ENCODE measurements at regions not wholly inside any gene's neighbourhood (a gene's known extent, or its start where the extent isn't known, plus 50 kb on each side); places are given as distances from the start of the nearest gene placed in this dataset.

- no peaks in the 10 kb centered on the region for H3K4me1 ChIP-seq
- H3K9me3 ChIP-seq: peaks cover 0 to 13% (median 8%) of the 10 kb centered on the region in 3 donors
- TF ChIP-seq, protein P1, sequence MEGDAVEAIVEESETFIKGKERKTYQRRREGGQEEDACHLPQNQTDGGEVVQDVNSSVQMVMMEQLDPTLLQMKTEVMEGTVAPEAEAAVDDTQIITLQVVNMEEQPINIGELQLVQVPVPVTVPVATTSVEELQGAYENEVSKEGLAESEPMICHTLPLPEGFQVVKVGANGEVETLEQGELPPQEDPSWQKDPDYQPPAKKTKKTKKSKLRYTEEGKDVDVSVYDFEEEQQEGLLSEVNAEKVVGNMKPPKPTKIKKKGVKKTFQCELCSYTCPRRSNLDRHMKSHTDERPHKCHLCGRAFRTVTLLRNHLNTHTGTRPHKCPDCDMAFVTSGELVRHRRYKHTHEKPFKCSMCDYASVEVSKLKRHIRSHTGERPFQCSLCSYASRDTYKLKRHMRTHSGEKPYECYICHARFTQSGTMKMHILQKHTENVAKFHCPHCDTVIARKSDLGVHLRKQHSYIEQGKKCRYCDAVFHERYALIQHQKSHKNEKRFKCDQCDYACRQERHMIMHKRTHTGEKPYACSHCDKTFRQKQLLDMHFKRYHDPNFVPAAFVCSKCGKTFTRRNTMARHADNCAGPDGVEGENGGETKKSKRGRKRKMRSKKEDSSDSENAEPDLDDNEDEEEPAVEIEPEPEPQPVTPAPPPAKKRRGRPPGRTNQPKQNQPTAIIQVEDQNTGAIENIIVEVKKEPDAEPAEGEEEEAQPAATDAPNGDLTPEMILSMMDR (IDR thresholded peaks at IDR 0.05): no peak
- TF ChIP-seq POLR2A (IDR thresholded peaks at IDR 0.05): no peak
- intact Hi-C loops (cut with DNase I): no loop called here
- WGBS, 2 donors: 91 to 100% methylated on average over 1 of the region's 1 CpG
- no peak overlapping the region for H3K4me3 ChIP-seq
- H3K27me3 ChIP-seq: no peaks in the 10 kb centered on the region
- DNase-seq: no peak
- no peaks in the 10 kb centered on the region for H3K36me3 ChIP-seq
- H3K27ac ChIP-seq: no peak overlapping the region
Observed at GRCh38 chr10:8602821-8603220, 548.3 kb downstream of the GATA3 start.

DNA sequence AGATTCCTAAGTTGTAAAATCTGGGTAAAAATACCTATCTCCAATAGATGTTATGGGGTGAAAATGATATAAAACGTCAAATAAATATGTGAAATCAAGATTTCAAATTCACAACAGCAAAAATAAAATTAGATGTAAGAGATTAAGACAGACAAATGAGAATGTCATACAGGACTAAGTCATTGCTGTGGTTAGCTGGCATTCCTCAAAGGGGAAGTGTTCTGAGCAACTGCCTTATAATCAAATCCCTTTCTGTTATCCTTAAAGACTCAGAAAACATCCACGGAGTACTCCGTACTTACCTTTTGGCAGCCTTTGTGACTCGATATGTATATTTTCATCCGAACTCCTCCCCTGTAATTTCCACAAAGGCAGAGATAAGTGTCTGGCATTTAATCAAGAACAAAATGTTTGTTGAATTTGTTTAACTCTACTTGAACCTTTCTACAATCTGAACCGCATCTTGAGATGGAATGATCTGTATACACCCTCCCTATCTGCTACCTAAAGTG, 559.6 kb downstream of the GATA3 start:
- intact Hi-C loops (cut with DNase I): no loop called here
- 51 to 78% methylated on average over 6 of the region's 6 CpGs for WGBS, 2 donors
- no peak overlapping the region for H3K27ac ChIP-seq
- TF ChIP-seq POLR2A (IDR thresholded peaks at IDR 0.05): no peak
- TF ChIP-seq, protein P1 (IDR thresholded peaks at IDR 0.05): no peak
- H3K27me3 ChIP-seq: no peaks in the 10 kb centered on the region
- no peaks in the 10 kb centered on the region for H3K9me3 ChIP-seq
- no peaks in the 10 kb centered on the region for H3K36me3 ChIP-seq
- H3K4me1 ChIP-seq: peaks cover 0 to 19% (median 0%) of the 10 kb centered on the region in 3 donors
- no peak overlapping the region for H3K4me3 ChIP-seq
- no peak for DNase-seq

- no peaks in the 10 kb centered on the region for H3K27me3 ChIP-seq
- H3K4me3 ChIP-seq: no peak overlapping the region
- no peak overlapping the region for H3K27ac ChIP-seq
- H3K36me3 ChIP-seq: no peaks in the 10 kb centered on the region
- H3K9me3 ChIP-seq: no peaks in the 10 kb centered on the region
- DNase-seq: no peak
- intact Hi-C loops (cut with DNase I): no loop called here
- no peak for TF ChIP-seq POLR2A (IDR thresholded peaks at IDR 0.05)
- TF ChIP-seq, protein P1 (IDR thresholded peaks at IDR 0.05): no peak
- 89% methylated on average over 4 of the region's 4 CpGs for WGBS, 2 donors
- H3K4me1 ChIP-seq: peaks cover 0 to 19% (median 0%) of the 10 kb centered on the region in 3 donors
Observed at GRCh38 chr10:8615118-8615517, 560.6 kb downstream of the GATA3 start.

- Histone ChIP-seq H3K27ac (no peak overlapping the region), H3K36me3 (no peaks in the 10 kb centered on the region), H3K4me1 (peaks cover 0 to 19% (median 0%) of the 10 kb centered on the region in 3 donors), H3K9me3 (no peaks in the 10 kb centered on the region), H3K27me3 (no peaks in the 10 kb centered on the region), H3K4me3 (no peak overlapping the region)
- WGBS, 2 donors: 7 to 16% methylated on average over 6 of the region's 6 CpGs
- DNase-seq: no peak
- no peak for TF ChIP-seq POLR2A (IDR thresholded peaks at IDR 0.05)
- TF ChIP-seq, protein P1 (IDR thresholded peaks at IDR 0.05): no peak
- intact Hi-C loops (cut with DNase I): no loop called here
Observed at GRCh38 chr10:8616166-8616565, 561.7 kb downstream of the GATA3 start.

DNA sequence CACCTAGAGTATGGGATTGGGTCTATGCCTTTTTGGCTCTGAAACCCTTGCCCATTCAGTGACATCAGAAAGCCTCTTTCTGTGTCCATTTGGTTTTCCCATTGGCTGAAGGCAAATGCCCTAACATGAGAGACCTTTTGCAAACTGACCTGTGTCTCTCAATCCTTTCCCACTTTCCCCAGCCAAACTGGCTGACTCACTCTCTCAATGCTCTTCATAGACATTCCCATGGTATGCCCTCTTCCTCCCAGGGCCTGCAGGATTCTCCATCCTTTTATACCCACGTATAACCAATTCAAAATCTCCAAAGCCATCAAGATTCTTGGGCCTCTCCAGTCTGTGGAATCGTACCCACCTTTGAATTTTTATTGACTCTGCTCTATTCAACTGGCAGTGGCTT, 563.3 kb downstream of the GATA3 start:
- intact Hi-C loops (cut with DNase I): no loop called here
- DNase-seq: no peak
- TF ChIP-seq, protein P1 (IDR thresholded peaks at IDR 0.05): no peak
- no peak for TF ChIP-seq POLR2A (IDR thresholded peaks at IDR 0.05)
- Histone ChIP-seq H3K36me3 (no peaks in the 10 kb centered on the region), H3K4me3 (no peak overlapping the region), H3K9me3 (no peaks in the 10 kb centered on the region), H3K4me1 (peaks cover 0 to 19% (median 0%) of the 10 kb centered on the region in 3 donors), H3K27ac (no peak overlapping the region), H3K27me3 (no peaks in the 10 kb centered on the region)
- WGBS, 2 donors: 87 to 90% methylated on average over 2 of the region's 2 CpGs

Measured in esophagus squamous epithelium (tissue), 5 donors.